Activated naive CD4-positive, alpha-beta T cell treated with anti-CD3 and anti-CD28 coated beads, Interleukin-2, amount 50 U/mL, for 24 hours (primary cell): ENCODE measurements at regions not wholly inside any gene's neighbourhood (a gene's known extent, or its start where the extent isn't known, plus 50 kb on each side); places are given as distances from the start of the nearest gene placed in this dataset.
A peak's percentile ranks its signal among the peaks of the same experiment; 100 is the strongest.

Source experiments
- H3K27ac Mint-ChIP-seq: one replicate; pipeline ENCODE4 v1.8.0; 2021; ENCODE audit warnings: mild to moderate bottlenecking, mixed read lengths
- H3K27me3 Mint-ChIP-seq: one replicate; pipeline ENCODE4 v1.8.0; 2021; ENCODE audit warnings: mixed read lengths
- H3K36me3 Mint-ChIP-seq: one replicate; pipeline ENCODE4 v1.8.0; 2021; ENCODE audit warnings: mixed read lengths
- H3K4me1 Mint-ChIP-seq: one replicate; pipeline ENCODE4 v1.8.0; 2021; ENCODE audit warnings: mixed read lengths
- H3K4me3 Mint-ChIP-seq: one replicate; pipeline ENCODE4 v1.8.0; 2021; ENCODE audit warnings: mild to moderate bottlenecking, mixed read lengths
- H3K9me3 Mint-ChIP-seq: one replicate; pipeline ENCODE4 v1.8.0; 2021; ENCODE audit warnings: mixed read lengths

- H3K4me3 Mint-ChIP-seq, result no peak overlapping the region
- H3K27ac Mint-ChIP-seq, result no peak overlapping the region
- H3K27me3 Mint-ChIP-seq, result no peaks in the 10 kb centered on the region
- H3K9me3 Mint-ChIP-seq, result peaks cover 6% of the 10 kb centered on the region
- H3K4me1 Mint-ChIP-seq, result peaks cover 3% of the 10 kb centered on the region
- H3K36me3 Mint-ChIP-seq, result peaks cover 5% of the 10 kb centered on the region
Measured at GRCh38 chr21:14707511-14708020, 161.5 kb upstream of the SAMSN1 start.

GRCh38 chr21:14706712-14707510 is 160.8 kb upstream of the SAMSN1 start:
- H3K36me3 Mint-ChIP-seq, result peaks cover under 1% of the 10 kb centered on the region
- H3K4me1 Mint-ChIP-seq, result peaks cover 3% of the 10 kb centered on the region
- no peak overlapping the region for H3K4me3 Mint-ChIP-seq
- peaks cover 2% of the 10 kb centered on the region for H3K9me3 Mint-ChIP-seq
- no peaks in the 10 kb centered on the region for H3K27me3 Mint-ChIP-seq
- no peak overlapping the region for H3K27ac Mint-ChIP-seq

- H3K27me3 Mint-ChIP-seq, result no peaks in the 10 kb centered on the region
- no peaks in the 10 kb centered on the region for H3K9me3 Mint-ChIP-seq
- H3K27ac Mint-ChIP-seq, result no peak overlapping the region
- peaks cover 4% of the 10 kb centered on the region for H3K4me1 Mint-ChIP-seq
- no peak overlapping the region for H3K4me3 Mint-ChIP-seq
- H3K36me3 Mint-ChIP-seq, result no peaks in the 10 kb centered on the region
Measured at GRCh38 chr21:14699433-14700407, 153.6 kb upstream of the SAMSN1 start.

- H3K4me1 Mint-ChIP-seq, result peaks cover 4% of the 10 kb centered on the region
- no peaks in the 10 kb centered on the region for H3K9me3 Mint-ChIP-seq
- no peak overlapping the region for H3K4me3 Mint-ChIP-seq
- no peaks in the 10 kb centered on the region for H3K36me3 Mint-ChIP-seq
- H3K27ac Mint-ChIP-seq, result no peak overlapping the region
- H3K27me3 Mint-ChIP-seq, result no peaks in the 10 kb centered on the region
Measured at GRCh38 chr21:14697769-14698168, 151.7 kb upstream of the SAMSN1 start.

GRCh38 chr21:14694817-14695216 is 148.7 kb upstream of the SAMSN1 start:
- H3K27me3 Mint-ChIP-seq, result no peaks in the 10 kb centered on the region
- H3K9me3 Mint-ChIP-seq, result peaks cover 2% of the 10 kb centered on the region
- H3K27ac Mint-ChIP-seq, result no peak overlapping the region
- H3K4me3 Mint-ChIP-seq, result no peak overlapping the region
- peaks cover 2% of the 10 kb centered on the region for H3K36me3 Mint-ChIP-seq
- peaks cover 23% of the 10 kb centered on the region for H3K4me1 Mint-ChIP-seq

- Mint-ChIP-seq H3K36me3 (peaks cover 3% of the 10 kb centered on the region), H3K27ac (no peak overlapping the region), H3K4me1 (peaks cover 25% of the 10 kb centered on the region), H3K4me3 (no peak overlapping the region), H3K27me3 (no peaks in the 10 kb centered on the region), H3K9me3 (peaks cover 10% of the 10 kb centered on the region)
Measured at GRCh38 chr21:14693997-14694396, 147.9 kb upstream of the SAMSN1 start.

GRCh38 chr21:14691914-14692313 is 145.8 kb upstream of the SAMSN1 start:
- peak overlapping the region; percentile 60 for H3K27ac Mint-ChIP-seq
- H3K36me3 Mint-ChIP-seq, result peaks cover 3% of the 10 kb centered on the region
- H3K4me1 Mint-ChIP-seq, result peaks cover 45% of the 10 kb centered on the region
- H3K9me3 Mint-ChIP-seq, result peaks cover 16% of the 10 kb centered on the region
- H3K4me3 Mint-ChIP-seq, result peak overlapping the region; percentile 20
- H3K27me3 Mint-ChIP-seq, result no peaks in the 10 kb centered on the region

GRCh38 chr21:14690886-14691285 is 144.8 kb upstream of the SAMSN1 start:
- no peak overlapping the region for H3K27ac Mint-ChIP-seq
- H3K4me3 Mint-ChIP-seq, result no peak overlapping the region
- peaks cover 16% of the 10 kb centered on the region for H3K9me3 Mint-ChIP-seq
- peaks cover 53% of the 10 kb centered on the region for H3K4me1 Mint-ChIP-seq
- H3K27me3 Mint-ChIP-seq, result no peaks in the 10 kb centered on the region
- H3K36me3 Mint-ChIP-seq, result peaks cover 3% of the 10 kb centered on the region

GRCh38 chr21:14688936-14689335 is 142.8 kb upstream of the SAMSN1 start:
- Mint-ChIP-seq H3K27ac (no peak overlapping the region), H3K36me3 (peaks cover 3% of the 10 kb centered on the region), H3K4me3 (no peak overlapping the region), H3K9me3 (peaks cover 16% of the 10 kb centered on the region), H3K4me1 (peaks cover 66% of the 10 kb centered on the region), H3K27me3 (no peaks in the 10 kb centered on the region)

GRCh38 chr21:14688412-14688811 is 142.3 kb upstream of the SAMSN1 start:
- Mint-ChIP-seq H3K27ac (peak overlapping the region; percentile 8), H3K4me3 (no peak overlapping the region), H3K4me1 (peaks cover 68% of the 10 kb centered on the region), H3K9me3 (peaks cover 16% of the 10 kb centered on the region), H3K36me3 (peaks cover 3% of the 10 kb centered on the region), H3K27me3 (no peaks in the 10 kb centered on the region)

- H3K4me3 Mint-ChIP-seq, result no peak overlapping the region
- H3K36me3 Mint-ChIP-seq, result peaks cover 3% of the 10 kb centered on the region
- H3K27me3 Mint-ChIP-seq, result no peaks in the 10 kb centered on the region
- no peak overlapping the region for H3K27ac Mint-ChIP-seq
- H3K9me3 Mint-ChIP-seq, result peaks cover 16% of the 10 kb centered on the region
- H3K4me1 Mint-ChIP-seq, result peaks cover 79% of the 10 kb centered on the region
Measured at GRCh38 chr21:14687268-14687625, 141.1 kb upstream of the SAMSN1 start.

GRCh38 chr21:14686466-14687267 is 140.6 kb upstream of the SAMSN1 start:
- peaks cover 76% of the 10 kb centered on the region for H3K4me1 Mint-ChIP-seq
- peak overlapping the region; percentile 47 for H3K27ac Mint-ChIP-seq
- H3K27me3 Mint-ChIP-seq, result no peaks in the 10 kb centered on the region
- H3K4me3 Mint-ChIP-seq, result peak overlapping the region; percentile 13
- H3K9me3 Mint-ChIP-seq, result peaks cover 16% of the 10 kb centered on the region
- peaks cover 3% of the 10 kb centered on the region for H3K36me3 Mint-ChIP-seq

- Mint-ChIP-seq H3K4me1 (peaks cover 67% of the 10 kb centered on the region), H3K4me3 (no peak overlapping the region), H3K36me3 (peaks cover 2% of the 10 kb centered on the region), H3K27ac (no peak overlapping the region), H3K27me3 (no peaks in the 10 kb centered on the region), H3K9me3 (peaks cover 16% of the 10 kb centered on the region)
Measured at GRCh38 chr21:14685568-14685967, 139.5 kb upstream of the SAMSN1 start.

- H3K4me1 Mint-ChIP-seq, result peaks cover 67% of the 10 kb centered on the region
- H3K9me3 Mint-ChIP-seq, result peaks cover 12% of the 10 kb centered on the region
- H3K4me3 Mint-ChIP-seq, result no peak overlapping the region
- no peaks in the 10 kb centered on the region for H3K27me3 Mint-ChIP-seq
- peak overlapping the region; percentile 61 for H3K27ac Mint-ChIP-seq
- no peaks in the 10 kb centered on the region for H3K36me3 Mint-ChIP-seq
Measured at GRCh38 chr21:14684071-14684470, 138.0 kb upstream of the SAMSN1 start.

- Mint-ChIP-seq H3K9me3 (peaks cover 5% of the 10 kb centered on the region), H3K4me1 (peaks cover 64% of the 10 kb centered on the region), H3K36me3 (no peaks in the 10 kb centered on the region), H3K4me3 (no peak overlapping the region), H3K27me3 (no peaks in the 10 kb centered on the region), H3K27ac (no peak overlapping the region)
Measured at GRCh38 chr21:14683063-14683462, 136.9 kb upstream of the SAMSN1 start.
